Breast epithelium (tissue), 4 donors: ENCODE measurements at regions not wholly inside any gene's neighbourhood (a gene's known extent, or its start where the extent isn't known, plus 50 kb on each side); places are given as distances from the start of the nearest gene placed in this dataset.

ENCODE experiments used
- DNase-seq, 2 donors: peaks; one replicate each; pipeline ENCODE4 v3.0.0-alpha.2; 2019; ENCODE audit warnings: low spot score in 2 of 2
- H3K27ac ChIP-seq, 2 donors: fragments of 200-600 bp; sonication (generic) in 1 of 2; one replicate each; pipeline ENCODE4 v1.5.1; 2016 to 2019; ENCODE audit warnings: mild to moderate bottlenecking in 1 of 2
- H3K27me3 ChIP-seq, 2 donors: fragments of 200-600 bp; sonication (generic) in 1 of 2; one replicate each; pipeline versions ENCODE4 v1.5.1 to v1.6.0; 2017 to 2019; ENCODE audit warnings: control low read depth in 1 of 2, mild to moderate bottlenecking in 1 of 2
- H3K36me3 ChIP-seq: fragments of 200-600 bp; one replicate; pipeline ENCODE4 v1.5.1; 2019
- H3K4me1 ChIP-seq, 2 donors: fragments of 200-600 bp; sonication (generic); one replicate each; pipeline ENCODE4 v1.5.1; 2016 to 2019; ENCODE audit warnings: control low read depth in 1 of 2
- H3K4me3 ChIP-seq, 3 donors: fragments of 200-600 bp; sonication (generic); 1 replicate in 2 of 3; 2 replicates in 1 of 3; pipeline ENCODE4 v1.5.1; 2016 to 2019; ENCODE audit warnings: mild to moderate bottlenecking in 3 of 3, moderate library complexity in 2 of 3
- H3K9me3 ChIP-seq, 2 donors: fragments of 200-600 bp; sonication (generic) in 1 of 2; one replicate each; pipeline ENCODE4 v1.5.1; 2016 to 2019; ENCODE audit warnings: control low read depth in 1 of 2
- POLR2A ChIP-seq: fragments of 450-650 bp; IDR thresholded peaks from one replicate; pipeline ENCODE4 v1.6.1; 2016; ENCODE audit warnings: antibody characterized with exemption, mild to moderate bottlenecking, moderate library complexity
- POLR2AphosphoS5 ChIP-seq, 3 donors: sonication (generic); formaldehyde crosslinking; IDR thresholded peaks; one replicate each; pipeline ENCODE4 v1.6.1; 2017; ENCODE audit warnings: antibody characterized with exemption in 3 of 3
- intact Hi-C: fragments of 100-400 bp; cut with DNase I; formaldehyde crosslinking; loops from one replicate; pipeline ENCODE4 v1.15.1; 2023; ENCODE audit warnings: low total_unique reads
- TF ChIP-seq, protein P1 (sequence below), 3 donors: fragments of 450-650 bp; IDR thresholded peaks; one replicate each; pipeline ENCODE4 v1.5.1; 2016 to 2017; ENCODE audit warnings: antibody characterized with exemption in 3 of 3, mild to moderate bottlenecking in 3 of 3, moderate library complexity in 3 of 3

DNA sequence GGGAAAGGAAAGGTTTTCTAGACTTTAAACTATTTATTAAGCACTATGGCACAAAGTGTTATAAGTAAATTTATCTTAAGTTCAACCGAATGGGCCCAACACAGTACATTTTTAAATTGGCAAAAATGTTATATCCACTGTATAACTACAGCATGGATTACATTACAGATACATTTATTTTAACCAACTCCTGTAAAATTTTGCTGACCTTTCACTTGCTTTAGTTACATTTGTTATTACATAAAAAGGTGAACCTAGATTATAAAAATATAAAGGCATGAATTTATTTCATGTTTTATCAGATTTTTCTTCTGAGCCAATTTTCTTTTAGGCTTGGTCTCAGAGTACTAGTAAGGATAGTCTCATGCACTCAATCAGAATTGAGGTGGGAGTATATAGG lies 221.9 kb upstream of the GBE1 start:
- no peak for DNase-seq
- H3K4me1 ChIP-seq = no peaks in the 10 kb centered on the region
- no peak overlapping the region for H3K4me3 ChIP-seq
- no peaks in the 10 kb centered on the region for H3K27me3 ChIP-seq
- H3K27ac ChIP-seq = no peak overlapping the region
- no peaks in the 10 kb centered on the region for H3K36me3 ChIP-seq
- intact Hi-C loops = no loop called here
- TF ChIP-seq, protein P1, sequence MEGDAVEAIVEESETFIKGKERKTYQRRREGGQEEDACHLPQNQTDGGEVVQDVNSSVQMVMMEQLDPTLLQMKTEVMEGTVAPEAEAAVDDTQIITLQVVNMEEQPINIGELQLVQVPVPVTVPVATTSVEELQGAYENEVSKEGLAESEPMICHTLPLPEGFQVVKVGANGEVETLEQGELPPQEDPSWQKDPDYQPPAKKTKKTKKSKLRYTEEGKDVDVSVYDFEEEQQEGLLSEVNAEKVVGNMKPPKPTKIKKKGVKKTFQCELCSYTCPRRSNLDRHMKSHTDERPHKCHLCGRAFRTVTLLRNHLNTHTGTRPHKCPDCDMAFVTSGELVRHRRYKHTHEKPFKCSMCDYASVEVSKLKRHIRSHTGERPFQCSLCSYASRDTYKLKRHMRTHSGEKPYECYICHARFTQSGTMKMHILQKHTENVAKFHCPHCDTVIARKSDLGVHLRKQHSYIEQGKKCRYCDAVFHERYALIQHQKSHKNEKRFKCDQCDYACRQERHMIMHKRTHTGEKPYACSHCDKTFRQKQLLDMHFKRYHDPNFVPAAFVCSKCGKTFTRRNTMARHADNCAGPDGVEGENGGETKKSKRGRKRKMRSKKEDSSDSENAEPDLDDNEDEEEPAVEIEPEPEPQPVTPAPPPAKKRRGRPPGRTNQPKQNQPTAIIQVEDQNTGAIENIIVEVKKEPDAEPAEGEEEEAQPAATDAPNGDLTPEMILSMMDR (IDR thresholded peaks at IDR 0.05) = no peak
- no peak for TF ChIP-seq POLR2A
- TF ChIP-seq POLR2AphosphoS5 (IDR thresholded peaks at IDR 0.05) = no peak
- no peaks in the 10 kb centered on the region for H3K9me3 ChIP-seq

DNA sequence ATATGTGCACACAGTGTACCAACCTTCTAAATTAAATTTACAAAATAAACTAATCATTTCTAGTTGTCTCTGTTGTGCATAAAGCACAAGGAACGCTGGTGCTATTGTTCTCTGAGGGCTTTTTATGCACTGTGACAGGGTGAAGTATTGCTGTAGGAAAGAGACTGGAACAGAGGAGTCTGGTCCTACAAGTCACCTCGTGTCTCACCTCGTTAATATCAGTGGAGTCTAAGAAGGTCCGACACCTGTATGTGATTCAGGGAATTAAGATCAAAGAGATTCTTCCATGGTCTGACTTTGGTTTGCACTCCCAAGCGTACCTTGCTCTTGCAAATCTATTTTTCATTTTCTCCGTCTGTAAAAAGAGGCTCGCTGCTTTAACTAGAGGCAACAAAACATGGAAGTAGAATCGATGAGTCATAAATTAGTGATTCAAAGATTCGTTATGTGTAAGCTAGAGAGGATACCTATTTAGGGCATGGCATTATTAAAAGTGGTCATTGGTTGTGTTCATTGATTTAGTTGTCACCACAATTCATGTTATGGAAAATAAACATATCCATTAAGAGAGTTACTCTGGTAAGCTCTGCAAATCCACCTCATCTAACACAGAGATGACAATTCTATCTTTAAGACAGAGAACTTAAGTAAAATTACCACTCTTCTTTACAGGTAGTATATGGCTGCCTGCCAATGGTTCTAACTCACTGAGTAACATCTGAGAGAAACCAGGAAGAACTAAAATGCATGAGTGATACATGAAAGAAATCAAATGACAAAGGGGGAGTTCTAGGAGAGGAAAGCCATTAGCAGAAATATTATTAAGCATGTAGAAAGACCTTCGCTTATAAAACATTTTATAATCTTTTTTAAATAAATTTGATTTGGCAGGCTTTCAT lies 219.4 kb upstream of the GBE1 start:
- Histone ChIP-seq H3K27ac (no peak overlapping the region), H3K4me1 (no peaks in the 10 kb centered on the region), H3K4me3 (no peak overlapping the region), H3K27me3 (no peaks in the 10 kb centered on the region), H3K9me3 (no peaks in the 10 kb centered on the region), H3K36me3 (no peaks in the 10 kb centered on the region)
- intact Hi-C loops = no loop called here
- DNase-seq = no peak
- no peak for TF ChIP-seq POLR2A
- no peak for TF ChIP-seq POLR2AphosphoS5 (IDR thresholded peaks at IDR 0.05)
- TF ChIP-seq, protein P1 (IDR thresholded peaks at IDR 0.05) = no peak

DNA sequence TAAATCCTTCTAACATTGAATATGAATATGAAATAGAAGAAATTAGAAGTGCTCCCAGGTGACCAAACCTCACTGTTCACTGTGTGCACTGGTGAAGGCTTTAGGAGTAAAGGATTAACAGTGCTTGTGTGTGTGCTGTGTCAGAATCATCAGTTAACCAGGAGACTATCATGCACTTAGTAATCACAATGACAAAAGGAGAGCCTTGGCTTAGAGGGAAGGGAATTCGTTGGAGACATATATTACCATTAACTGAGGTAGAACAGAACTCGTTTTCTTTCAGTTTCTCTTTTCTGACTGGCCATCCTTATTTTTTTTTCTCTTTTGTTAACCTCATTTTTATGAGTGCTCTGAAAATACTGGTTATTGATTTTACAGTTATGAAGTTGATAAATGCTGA lies 213.3 kb upstream of the GBE1 start:
- Histone ChIP-seq H3K36me3 (no peaks in the 10 kb centered on the region), H3K27me3 (no peaks in the 10 kb centered on the region), H3K9me3 (peaks cover 0 to 11% of the 10 kb centered on the region in 2 donors), H3K27ac (no peak overlapping the region), H3K4me3 (no peak overlapping the region), H3K4me1 (no peaks in the 10 kb centered on the region)
- intact Hi-C loops = loop anchor here (5.0 kb wide), 1 partner anchor 768 kb away; no protein-coding TSS in a partner anchor
- TF ChIP-seq, protein P1 (IDR thresholded peaks at IDR 0.05) = no peak
- no peak for TF ChIP-seq POLR2AphosphoS5 (IDR thresholded peaks at IDR 0.05)
- no peak for TF ChIP-seq POLR2A
- DNase-seq = no peak

DNA sequence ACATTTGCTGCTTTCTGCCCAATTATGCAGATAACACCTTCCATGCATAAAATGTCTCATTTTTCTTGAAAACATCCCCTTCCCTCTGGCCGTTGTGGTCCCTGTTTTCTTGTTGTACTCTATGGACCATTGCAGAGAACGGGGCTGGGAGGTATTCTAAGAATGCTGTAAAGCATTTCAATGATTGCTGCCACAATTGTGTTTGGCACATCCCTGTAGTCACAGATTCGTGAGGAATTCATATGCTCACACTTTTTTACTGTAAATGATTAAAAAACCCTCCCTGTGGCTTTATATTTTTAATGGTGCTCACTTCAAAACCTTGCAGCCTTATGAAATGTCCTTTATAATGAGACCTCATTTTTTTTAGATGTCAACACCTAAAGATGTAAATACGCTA lies 207.2 kb upstream of the GBE1 start:
- H3K4me1 ChIP-seq = no peaks in the 10 kb centered on the region
- intact Hi-C loops = no loop called here
- TF ChIP-seq, protein P1 (IDR thresholded peaks at IDR 0.05) = no peak
- TF ChIP-seq POLR2AphosphoS5 (IDR thresholded peaks at IDR 0.05) = no peak
- no peak for TF ChIP-seq POLR2A
- no peak overlapping the region for H3K4me3 ChIP-seq
- H3K9me3 ChIP-seq = peaks cover 0 to 11% of the 10 kb centered on the region in 2 donors
- H3K36me3 ChIP-seq = no peaks in the 10 kb centered on the region
- H3K27ac ChIP-seq = no peak overlapping the region
- DNase-seq = no peak
- H3K27me3 ChIP-seq = no peaks in the 10 kb centered on the region

DNA sequence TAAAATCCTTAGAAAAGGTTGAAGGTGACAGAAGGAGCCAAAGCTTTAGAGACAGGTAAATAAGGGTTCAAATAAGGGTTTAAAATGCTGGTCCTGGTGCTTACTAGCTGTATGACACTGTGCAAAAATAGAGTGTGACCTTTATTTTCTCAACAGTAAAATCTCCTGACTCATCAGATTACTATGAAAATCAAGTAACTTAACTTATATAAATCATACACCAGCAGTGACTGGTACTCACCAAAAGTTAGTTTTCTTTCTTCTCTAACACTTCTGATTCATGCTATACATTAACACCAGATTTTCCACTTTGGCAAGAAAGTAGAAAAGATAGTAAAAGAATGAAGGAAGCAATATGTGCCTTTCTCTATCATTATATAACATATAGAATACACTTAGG lies 205.9 kb upstream of the GBE1 start:
- H3K27ac ChIP-seq = no peak overlapping the region
- no peaks in the 10 kb centered on the region for H3K4me1 ChIP-seq
- H3K27me3 ChIP-seq = no peaks in the 10 kb centered on the region
- intact Hi-C loops = no loop called here
- no peaks in the 10 kb centered on the region for H3K36me3 ChIP-seq
- no peak for DNase-seq
- peaks cover 0 to 11% of the 10 kb centered on the region in 2 donors for H3K9me3 ChIP-seq
- TF ChIP-seq, protein P1 (IDR thresholded peaks at IDR 0.05) = no peak
- TF ChIP-seq POLR2A (no peak), POLR2AphosphoS5 (IDR thresholded peaks at IDR 0.05) (no peak)
- no peak overlapping the region for H3K4me3 ChIP-seq
